ENCODE measurements at regions not wholly inside any gene's neighbourhood (a gene's known extent, or its start where the extent isn't known, plus 50 kb on each side); places are given as distances from the start of the nearest gene placed in this dataset.
"Not testable (repeated sequence)": the region's sequence is repeated elsewhere in the genome, so short reads cannot be mapped to it uniquely, and the experiment has no call there.

DNA sequence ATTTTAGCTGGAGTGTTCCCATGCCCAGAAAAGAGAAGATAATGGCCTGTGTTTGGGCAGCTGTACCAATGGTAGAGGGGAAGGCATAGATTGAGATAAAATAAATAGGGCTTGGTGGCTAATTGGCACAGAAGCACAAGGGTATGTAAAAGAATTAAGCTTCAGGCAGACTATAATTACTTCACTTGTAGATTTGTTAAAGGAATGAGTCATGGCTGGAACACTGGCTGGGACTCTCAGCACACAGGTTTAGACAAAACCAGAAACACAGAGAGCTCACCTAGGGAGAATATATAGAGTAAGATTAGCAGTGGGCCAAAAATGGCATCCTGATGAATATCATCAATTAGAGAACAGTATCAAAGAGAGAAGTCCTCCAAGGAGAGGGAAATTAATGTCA, 198.3 kb upstream of the FIGN start:
- no peak for DNase-seq

DNA sequence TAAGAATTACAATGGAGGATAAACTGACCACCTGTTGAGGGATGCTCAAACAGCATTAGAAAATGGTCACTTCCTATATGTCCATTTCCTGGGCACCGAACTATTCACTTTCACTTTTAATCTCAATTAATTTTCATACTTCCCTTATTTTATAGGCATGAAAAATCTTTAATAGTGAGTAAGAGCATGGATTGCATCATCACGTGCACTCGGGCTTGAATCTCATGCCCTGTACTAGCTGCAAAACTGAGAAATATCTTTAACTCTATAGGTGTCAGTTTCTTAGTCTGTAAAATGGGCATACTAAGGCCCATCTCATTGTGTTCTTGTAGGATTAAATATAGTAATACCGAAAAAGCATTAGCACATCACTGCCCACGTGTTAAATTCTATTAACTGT, 183.9 kb upstream of the FIGN start:
- DNase-seq: no peak

DNA sequence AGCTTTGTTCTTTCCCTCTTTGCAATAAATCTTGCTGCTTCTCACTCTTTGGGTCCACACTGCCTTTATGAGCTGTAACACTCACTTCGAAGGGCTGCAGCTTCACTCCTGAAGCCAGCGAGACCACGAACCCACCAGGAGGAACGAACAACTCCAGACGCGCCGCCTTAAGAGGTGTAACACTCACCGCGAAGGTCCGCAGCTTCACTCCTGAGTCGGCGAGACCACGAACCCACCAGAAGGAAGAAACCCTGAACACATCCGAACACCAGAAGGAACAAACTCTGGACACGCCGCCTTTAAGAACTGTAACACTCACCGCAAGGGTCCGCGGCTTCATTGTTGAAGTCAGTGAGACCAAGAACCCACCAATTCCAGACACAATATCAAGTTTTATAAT, 178.7 kb upstream of the FIGN start:
- DNase-seq: not testable (repeated sequence)

DNA sequence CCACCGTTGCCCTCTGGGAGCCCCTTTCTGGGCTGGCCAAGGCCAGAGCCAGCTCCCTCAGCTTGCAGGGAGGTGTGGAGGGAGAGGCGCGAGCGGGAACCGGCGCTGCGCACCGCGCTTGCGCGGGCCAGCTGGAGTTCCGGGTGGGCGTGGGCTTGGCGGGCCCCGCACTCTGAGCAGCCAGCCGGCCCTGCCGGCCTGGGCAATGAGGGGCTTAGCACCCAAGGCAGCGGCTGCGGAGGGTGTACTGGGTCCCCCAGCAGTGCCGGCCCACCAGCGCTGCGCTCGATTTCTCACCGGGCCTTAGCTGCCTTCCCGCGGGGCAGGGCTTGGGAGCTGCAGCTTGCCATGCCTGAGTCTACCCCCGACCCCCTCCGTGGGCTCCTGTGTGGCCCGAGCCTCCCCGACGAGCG, 177.7 kb upstream of the FIGN start:
- not testable (repeated sequence) for DNase-seq

DNA sequence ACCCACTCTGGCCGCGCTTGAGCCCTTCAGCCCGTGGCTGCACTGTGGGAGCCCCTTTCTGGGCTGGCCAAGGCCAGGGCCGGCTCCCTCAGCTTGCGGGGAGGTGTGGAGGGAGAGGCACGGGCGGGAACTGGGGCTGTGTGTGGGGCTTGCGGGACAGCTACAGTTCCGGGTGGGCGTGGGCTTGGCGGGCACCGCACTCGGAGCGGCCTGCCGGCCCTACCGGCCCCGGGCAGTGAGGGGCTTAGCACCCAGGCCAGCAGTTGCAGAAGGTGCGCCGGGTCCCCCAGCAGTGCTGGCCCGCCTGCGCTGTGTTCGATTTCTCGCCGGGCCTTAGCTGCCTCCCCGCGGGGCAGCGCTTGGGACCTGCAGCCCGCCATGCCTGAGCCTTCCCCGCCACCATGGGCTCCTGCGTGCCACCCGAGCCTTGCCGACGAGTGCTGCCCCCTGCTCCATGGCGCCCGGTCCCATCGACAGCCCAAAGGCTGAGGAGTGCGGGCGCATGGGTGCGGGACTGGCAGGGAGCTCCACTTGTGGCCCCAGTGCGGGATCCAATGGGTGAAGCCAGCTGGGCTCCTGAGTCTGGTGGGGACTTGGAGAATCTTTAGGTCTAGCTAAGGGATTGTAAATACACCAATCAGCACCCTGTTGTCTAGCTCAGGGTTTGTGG, 173.7 kb upstream of the FIGN start:
- no peak for DNase-seq

DNA sequence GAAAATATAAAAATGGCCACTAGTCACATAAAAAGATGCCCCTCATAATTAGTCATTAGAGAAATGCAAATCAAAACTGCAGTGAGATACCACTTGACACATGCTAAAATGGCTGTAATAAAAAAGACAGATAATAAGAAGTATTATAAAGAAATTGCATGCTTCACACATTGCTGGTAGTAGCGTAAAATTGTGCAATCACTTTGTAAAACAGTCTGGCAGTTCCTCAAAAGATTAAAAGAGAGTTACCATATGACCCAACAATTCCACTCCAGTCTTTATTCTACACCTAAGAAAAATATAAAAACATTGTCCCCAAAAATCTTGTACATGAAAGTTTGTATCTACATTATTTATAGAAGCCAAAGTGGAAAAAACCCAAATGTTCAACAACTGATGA, 170.6 kb upstream of the FIGN start:
- no peak for DNase-seq

DNA sequence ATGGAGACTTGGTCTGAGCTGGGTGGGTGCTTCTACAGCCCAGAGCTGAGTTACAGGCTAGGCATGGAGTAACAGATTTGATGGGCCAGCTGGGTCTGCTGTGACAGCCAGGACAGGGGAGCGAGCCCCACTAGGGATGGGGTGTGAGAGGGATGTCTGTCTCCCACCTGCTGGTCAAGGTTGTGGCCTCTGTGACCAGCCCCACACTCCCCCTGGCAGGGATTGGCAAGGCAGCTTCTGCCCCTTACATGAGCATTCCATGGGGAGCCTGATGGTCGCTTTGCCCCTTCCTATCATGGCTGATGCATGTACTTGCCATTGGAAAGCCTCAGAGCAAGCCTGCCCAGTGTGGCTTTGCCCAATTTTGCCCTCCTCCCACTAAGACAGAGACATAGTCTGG, 162.0 kb upstream of the FIGN start:
- DNase-seq: no peak

DNA sequence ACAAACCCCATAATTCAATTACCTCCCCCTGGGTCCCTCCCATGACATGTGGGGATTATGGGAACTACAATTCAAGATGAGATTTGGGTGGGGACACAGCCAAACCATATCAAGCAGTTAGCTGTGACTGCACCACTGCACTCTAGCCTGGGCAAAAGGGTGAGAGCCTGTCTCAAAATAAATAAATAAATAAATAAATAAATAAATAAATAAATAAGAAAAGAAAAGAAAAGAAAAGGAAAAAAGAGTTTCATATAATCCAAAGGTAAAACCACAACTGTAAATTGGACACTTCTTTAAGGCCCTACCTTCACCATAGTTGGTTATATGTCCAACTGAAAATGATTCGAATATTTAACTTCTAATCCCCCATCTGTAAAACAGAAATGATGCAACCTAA, 157.6 kb upstream of the FIGN start:
- DNase-seq: not testable (repeated sequence)

DNA sequence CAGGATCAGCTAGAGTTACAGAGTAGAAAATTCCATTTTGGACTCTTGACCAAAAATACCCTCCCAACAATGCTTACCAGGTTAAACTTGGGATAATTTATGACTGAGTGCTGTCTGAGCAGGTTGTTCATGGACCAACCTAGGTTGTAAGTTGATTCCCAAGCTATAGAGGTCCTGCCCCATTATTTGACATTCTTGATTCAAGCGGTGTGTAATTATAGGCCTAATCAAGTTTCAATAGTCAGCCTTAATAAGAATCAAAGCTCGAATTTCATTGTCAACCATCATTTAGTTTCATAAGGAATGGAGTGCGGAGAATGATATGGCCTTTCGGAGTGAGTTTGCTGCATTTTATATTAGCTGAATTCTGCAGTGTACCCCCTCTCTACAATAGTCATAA, 152.8 kb upstream of the FIGN start:
- no peak for DNase-seq

DNA sequence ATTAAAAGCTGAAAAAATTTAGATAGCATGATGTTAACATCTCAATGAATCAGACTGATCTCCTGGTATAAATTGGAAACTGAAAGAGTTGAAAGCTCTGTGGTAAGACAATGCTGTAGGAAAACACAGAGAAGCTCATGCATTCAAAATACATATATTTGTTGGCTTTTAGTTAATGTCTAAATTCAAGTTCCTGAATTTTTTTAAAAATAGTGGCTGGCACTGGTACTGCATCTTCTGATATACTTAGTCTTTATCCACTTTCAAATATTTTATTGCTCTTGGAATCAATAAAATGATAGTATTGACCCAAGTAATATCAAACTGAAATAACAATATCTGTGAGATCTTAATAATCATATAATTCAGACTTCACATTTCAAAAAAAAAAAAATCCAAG, 151.4 kb upstream of the FIGN start:
- DNase-seq: no peak

DNA sequence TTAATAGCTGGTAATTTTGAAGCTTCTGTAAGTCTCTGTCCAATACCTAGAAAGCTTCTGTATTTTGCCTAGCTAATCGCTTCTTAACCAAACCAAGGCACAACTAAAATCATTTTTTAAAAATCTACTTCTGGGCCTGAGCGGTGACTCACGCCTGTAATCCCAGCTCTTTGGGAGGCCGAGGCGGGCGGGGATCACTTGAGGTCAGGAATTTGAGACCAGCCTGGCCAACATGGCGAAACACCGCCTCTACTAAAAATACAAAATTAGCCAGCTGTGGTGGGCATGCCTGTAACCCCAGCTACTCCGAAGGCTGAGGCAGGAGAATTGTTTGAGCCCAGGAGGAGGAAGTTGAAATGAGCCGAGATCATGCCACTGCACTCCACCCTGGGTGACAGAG, 148.6 kb upstream of the FIGN start:
- no peak for DNase-seq

DNA sequence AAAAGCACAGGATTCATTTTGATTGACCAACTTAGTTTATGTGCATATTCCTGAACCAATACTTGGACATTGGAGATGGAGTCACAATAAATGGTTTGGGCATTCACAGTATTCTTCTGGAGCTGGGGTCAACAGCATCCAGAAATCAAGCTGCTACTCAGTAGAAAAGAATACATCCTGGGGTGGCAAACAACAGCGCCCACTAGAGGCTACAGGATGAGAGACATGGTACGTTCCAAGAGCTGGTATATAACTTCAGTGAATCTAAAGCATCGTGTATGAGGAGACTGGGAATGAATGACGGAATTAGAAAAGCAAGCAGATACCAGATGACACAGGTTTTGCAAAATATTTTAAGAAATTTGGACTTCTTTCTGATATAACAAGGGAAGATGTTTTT, 142.9 kb upstream of the FIGN start:
- DNase-seq: no peak

DNA sequence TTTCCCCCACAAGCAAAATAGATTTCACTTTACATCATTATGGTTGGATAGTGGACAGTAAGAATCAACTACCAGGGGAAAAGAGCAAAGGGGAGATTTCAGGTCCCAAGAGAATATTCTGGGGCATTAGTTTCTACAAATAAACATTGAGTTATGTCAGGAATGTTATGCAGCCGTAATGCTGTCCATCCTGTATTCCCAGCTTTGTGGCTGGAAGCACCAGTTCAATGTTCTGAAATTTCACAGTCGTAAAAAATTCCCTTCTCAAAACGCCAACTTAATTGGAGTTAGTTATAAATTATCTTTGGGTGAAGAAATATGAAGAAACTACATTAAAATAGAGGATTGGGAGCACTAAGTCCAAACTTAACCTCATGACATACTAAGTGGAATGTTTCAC, 141.5 kb upstream of the FIGN start:
- no peak for DNase-seq

DNA sequence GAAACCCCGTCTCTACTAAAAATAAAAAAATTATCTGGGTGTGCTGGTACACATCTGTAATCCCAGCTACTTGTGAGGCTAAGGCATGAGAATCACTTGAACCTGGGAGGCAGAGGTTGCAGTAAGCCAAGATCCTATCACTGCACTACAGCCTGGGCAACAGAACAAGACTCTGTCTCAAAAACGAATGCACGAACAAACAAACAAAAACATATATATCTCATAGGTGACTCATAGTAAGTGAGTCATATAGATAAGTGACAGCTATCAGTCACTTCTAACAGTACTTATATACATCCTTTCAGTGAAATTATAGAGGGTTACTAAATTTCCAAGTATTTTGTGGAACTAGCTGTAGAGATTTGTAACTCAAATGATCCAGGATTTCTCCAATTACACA, 127.3 kb upstream of the FIGN start:
- no peak for DNase-seq

DNA sequence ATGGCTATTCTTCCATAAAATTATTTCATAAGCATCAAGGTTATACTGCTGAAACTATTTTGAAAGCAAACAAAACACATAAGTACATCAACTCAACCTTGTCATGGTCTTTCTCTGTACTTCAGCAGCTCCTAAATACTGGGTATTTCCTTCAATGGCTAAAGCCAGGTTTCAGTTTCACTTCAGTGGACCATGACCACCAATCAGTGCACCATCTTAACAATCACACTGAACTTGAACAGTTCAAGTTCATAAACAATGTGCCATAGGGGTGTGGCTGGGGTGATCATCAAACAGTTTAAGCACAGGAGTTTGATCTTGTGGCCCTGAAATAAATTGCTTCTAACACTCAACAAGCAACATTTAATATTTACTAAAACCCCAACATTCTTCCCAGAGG, 124.1 kb upstream of the FIGN start:
- no peak for DNase-seq

DNA sequence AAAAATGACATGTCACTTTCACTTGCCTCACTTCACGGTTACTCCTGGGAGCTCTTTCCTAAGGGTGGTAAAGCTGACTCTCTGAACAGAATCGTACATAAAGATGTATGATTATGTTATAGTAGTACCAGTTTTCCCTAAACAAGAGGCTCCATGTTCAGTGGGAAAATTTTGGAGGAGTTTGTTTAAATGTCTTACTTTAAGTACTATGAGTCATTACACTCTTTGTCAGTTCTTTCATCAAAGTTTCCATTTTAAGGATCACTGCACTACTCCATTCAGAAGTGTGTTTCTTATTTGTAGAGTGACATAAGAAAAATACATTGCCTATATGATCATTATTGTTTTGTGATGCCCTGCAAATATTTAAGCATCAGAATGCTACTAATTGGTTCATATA, 121.1 kb upstream of the FIGN start:
- DNase-seq: no peak

DNA sequence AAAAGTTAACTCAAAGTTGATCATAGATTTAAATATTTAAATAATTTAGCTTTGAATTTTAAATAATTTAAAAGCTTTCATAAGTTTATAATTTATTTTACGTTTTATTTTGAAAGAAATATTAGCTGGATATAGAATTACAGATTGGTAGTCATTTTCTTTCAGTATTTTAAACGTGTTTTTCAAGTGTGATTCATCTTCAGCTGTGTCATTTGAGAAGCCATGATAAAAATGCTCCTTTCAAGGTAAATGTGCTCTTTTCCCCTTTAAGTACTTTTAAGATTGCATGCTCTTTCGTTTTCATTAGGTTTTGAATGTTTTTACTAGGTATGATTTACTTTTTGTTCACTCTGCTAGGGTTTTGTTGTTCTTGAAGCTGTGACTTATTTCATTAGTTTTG, 116.8 kb upstream of the FIGN start:
- DNase-seq: no peak

DNA sequence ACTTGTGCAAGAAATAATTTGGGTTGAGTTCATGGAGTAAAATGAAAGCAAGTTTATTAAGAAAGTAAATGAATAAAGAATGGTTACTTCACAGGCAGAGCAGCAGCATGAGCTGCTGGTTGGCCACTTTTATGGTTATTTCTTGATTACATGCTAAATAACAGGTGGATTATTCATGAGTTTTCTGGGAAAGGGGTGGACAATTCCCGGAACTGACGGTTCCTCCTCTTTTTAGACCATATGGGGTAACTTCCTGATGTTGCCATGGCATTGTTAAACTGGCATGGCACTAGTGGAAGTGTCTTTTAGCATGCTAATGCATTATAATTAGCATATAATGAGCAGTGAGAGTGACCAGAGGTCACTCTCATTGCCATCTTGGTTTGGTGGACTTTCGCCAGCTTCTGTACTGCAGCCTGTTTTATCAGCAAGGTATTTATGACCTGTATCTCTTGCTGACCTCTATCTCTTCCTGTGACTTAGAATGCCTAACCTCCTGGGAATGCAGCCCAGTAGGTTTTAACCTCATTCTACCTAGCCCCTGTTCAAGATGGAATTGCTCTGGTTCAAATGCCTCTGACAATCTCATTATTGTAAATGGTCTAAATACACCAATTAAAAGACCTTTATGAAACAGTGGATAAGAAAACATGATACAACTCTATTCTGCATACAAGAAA, 114.1 kb upstream of the FIGN start:
- no peak for DNase-seq

DNA sequence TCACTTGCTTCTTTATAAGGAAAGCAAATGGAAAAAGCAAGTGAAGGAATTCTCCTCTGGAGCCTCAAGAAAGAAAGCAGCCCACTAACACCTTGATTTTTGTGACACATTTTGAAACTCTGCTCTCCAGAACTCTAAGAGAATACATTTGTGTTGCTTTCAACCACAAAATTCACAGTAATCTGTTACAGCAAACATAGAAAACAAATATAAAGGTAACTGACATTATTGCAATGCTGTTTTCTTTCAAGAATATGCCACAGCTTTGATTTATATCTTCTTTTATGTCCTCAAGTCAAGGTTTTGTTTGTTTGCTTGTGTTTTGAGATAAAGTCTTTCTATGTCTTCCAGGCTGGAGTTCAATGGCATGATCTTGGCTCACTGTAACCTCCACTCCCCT, 103.1 kb upstream of the FIGN start:
- no peak for DNase-seq

DNA sequence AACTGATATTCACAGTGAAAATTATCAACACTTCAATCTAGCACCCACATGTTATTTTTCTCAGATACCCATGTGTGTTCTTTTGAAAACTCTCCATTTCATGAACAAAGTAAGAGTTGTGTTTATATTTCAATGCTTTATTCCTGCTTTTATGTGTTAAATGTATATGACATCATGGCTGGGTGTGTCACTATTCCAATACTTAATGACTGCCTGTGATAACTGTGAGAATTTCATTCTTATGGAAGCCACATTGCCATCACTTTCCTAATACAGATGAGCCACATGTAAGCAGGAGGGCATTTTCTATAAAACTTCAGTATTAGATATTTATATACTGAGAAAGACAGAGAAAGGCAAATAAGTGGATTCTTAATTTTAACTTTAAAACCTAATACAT, 100.4 kb upstream of the FIGN start:
- DNase-seq: no peak

DNA sequence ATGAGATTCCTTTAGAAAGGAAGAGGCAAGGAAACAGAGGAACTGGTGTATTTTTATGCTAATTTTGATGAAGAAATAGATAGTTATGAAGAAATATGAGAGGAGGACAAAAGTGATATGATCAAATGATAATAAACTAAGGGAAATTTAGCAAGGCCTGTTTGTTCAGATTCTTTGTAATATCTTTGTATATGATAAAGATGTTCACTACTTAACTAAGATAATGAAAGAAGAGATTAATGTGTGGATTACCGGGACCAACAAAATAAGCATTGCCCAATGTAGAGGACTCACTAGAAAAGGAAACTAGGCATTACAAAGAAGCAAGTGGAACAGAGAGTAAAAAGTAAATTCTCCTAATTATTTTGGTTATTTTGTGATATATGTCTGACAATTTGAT, 99.0 kb upstream of the FIGN start:
- no peak for DNase-seq

DNA sequence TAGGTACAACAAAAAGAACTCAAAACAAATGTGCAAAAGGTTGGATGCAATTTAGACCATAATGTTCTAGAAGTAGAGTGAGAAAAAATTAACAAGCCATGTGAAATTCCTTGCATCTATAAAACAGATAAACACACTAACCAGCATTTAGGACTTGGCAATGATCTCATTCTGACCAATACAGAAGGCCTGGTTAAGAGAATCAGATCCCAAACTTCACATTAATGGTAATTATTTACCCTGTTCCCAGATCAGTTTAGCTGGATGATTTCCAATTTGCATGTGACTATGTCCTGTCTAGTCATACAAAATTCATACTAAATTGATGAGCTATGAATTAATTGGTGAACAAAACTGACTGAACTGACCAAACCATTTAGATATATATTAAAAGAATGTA, 98.4 kb upstream of the FIGN start:
- DNase-seq: no peak

DNA sequence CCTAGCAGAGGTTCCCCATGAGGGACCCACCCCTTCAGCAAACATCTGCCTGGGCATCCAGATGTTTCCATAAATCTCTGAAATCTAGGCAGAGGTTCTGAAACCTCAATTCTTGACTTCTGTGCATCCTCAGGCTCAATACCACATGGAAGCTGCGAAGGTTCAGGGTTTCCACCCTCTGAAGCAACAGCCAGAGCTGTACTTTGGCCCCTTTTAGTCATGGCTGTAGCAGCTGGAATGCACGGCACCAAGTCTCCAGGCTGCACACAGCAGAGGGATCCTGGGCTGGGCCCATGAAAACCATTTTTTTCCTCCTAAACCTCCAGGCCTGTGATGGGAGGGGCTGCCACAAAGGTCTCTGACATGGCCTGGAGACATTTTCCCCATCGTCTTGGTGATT, 93.0 kb upstream of the FIGN start:
- no peak for DNase-seq

DNA sequence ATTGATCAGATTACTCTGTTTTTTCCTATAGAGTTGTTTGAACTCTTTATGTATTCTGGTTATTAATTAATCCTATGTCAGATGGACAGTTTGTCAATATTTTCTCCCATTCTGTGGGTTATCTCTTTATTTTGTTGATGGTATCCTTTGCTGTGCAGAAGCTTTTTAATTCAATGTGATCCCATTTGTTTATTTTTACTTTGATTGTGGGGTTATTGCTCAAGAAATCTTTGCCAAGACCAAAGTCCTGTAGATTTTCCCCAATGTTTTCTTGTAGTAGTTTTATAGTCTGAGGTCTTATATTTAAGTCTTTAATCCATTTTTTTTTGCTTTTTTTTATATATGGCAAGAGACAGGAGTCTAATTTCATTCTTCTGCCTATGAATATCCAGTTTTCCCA, 86.2 kb upstream of the FIGN start:
- no peak for DNase-seq

DNA sequence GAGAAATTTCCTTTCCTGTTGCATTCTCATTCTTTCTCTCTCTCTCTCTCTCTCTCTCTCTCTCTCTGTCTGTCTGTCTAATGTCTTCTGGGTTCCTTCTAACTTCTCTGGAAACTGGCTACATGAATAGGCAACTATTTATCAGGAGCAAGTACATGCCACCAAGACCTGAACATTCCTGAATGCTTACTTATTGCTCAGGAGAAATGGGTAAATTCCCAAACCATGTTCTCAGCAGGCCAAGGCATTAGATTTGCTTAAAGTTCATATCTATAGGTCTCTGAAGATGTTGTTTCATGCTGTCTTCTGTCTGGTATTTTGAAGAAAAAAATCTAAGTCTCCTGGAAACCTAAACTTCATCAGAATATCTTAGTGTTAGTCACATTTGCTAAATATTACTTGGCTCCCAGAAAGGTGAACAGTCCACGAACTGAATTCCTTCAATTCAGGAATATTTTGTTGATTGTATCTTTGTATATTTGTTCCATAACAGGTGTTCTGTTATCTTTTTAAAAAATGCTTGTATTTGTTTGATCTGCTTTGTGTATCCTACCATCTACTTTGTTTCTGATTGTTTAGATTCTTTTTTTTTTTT, 77.2 kb upstream of the FIGN start:
- no peak for DNase-seq
